Stimulated activated CD4-positive, alpha-beta T cell treated with anti-CD3 and anti-CD28 coated beads, Interleukin-1b, Interleukin-23, amount 100 ng/mL, for 4 hours (primary cell): ENCODE measurements at regions not wholly inside any gene's neighbourhood (a gene's known extent, or its start where the extent isn't known, plus 50 kb on each side); places are given as distances from the start of the nearest gene placed in this dataset.
"Not testable (repeated sequence)": the region's sequence is repeated elsewhere in the genome, so short reads cannot be mapped to it uniquely, and the experiment has no call there.

Experiments
- DNase-seq, 2 donors: peaks; one replicate each; pipeline ENCODE4 v3.0.0-alpha.2; 2020; ENCODE audit warnings: low read depth in 2 of 2

GRCh38 chr3:21020681-21021080 lies 730.3 kb downstream of the ZNF385D start:
- DNase-seq: no peak

- no peak for DNase-seq
Measured at GRCh38 chr3:21020043-21020442, 731.0 kb downstream of the ZNF385D start.

- no peak for DNase-seq
Measured at GRCh38 chr3:21017115-21017852, 733.7 kb downstream of the ZNF385D start.

- no peak for DNase-seq
Measured at GRCh38 chr3:21013566-21013965, 737.4 kb downstream of the ZNF385D start.

GRCh38 chr3:20999661-21000060 lies 751.3 kb downstream of the ZNF385D start:
- DNase-seq: no peak

GRCh38 chr3:20997183-20997582 lies 753.8 kb downstream of the ZNF385D start:
- no peak for DNase-seq

GRCh38 chr3:20990896-20991295 lies 760.1 kb downstream of the ZNF385D start:
- no peak for DNase-seq

GRCh38 chr3:20989653-20990052 lies 761.4 kb downstream of the ZNF385D start:
- DNase-seq: not testable (repeated sequence)

- DNase-seq: no peak
Measured at GRCh38 chr3:20984594-20985205, 766.3 kb downstream of the ZNF385D start.

GRCh38 chr3:20975188-20975651 lies 775.8 kb downstream of the ZNF385D start:
- no peak for DNase-seq

GRCh38 chr3:20974396-20974795 lies 776.6 kb downstream of the ZNF385D start:
- no peak for DNase-seq

GRCh38 chr3:20970807-20971206 lies 780.2 kb downstream of the ZNF385D start:
- not testable (repeated sequence) for DNase-seq

GRCh38 chr3:20967485-20967884 lies 781.5 kb upstream of the SGO1 start:
- DNase-seq: not testable (repeated sequence)

GRCh38 chr3:20958161-20958560 lies 772.2 kb upstream of the SGO1 start:
- no peak for DNase-seq

- DNase-seq: no peak
Measured at GRCh38 chr3:20945892-20946291, 759.9 kb upstream of the SGO1 start.

- no peak for DNase-seq
Measured at GRCh38 chr3:20935791-20936190, 749.8 kb upstream of the SGO1 start.

GRCh38 chr3:20931834-20932233 lies 745.8 kb upstream of the SGO1 start:
- no peak for DNase-seq

GRCh38 chr3:20930034-20930433 lies 744.0 kb upstream of the SGO1 start:
- no peak for DNase-seq

- no peak for DNase-seq
Measured at GRCh38 chr3:20924646-20925385, 738.8 kb upstream of the SGO1 start.

- DNase-seq: not testable (repeated sequence)
Measured at GRCh38 chr3:20921112-20921511, 735.1 kb upstream of the SGO1 start.

- no peak for DNase-seq
Measured at GRCh38 chr3:20916951-20917606, 731.1 kb upstream of the SGO1 start.

- DNase-seq: no peak
Measured at GRCh38 chr3:20914310-20914709, 728.3 kb upstream of the SGO1 start.
